ENCODE measurements at regions not wholly inside any gene's neighbourhood (a gene's known extent, or its start where the extent isn't known, plus 50 kb on each side); places are given as distances from the start of the nearest gene placed in this dataset.

DNA sequence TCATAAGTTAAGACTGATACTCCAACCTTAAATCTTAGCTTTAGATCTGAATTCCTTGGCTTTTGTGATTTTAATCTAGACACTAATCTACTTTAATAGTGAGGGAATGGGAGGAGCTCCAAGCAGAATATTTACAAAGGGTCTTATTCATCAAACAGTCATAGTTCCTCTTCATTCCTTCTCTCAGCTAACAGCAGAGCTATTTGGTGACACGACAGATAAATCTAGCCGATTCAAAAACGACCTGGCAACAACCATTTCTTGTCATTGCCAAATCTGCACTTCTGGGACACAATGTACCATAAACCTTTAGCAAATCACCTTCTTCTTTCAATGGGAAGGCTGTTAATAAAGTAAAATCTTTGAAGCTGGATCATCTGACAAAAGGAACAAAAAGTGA is 52.8 kb upstream of the FOXD3 start:
- no peak for TF ChIP-seq POLR2A (IDR thresholded peaks at IDR 0.05)
- TF ChIP-seq, protein P1, sequence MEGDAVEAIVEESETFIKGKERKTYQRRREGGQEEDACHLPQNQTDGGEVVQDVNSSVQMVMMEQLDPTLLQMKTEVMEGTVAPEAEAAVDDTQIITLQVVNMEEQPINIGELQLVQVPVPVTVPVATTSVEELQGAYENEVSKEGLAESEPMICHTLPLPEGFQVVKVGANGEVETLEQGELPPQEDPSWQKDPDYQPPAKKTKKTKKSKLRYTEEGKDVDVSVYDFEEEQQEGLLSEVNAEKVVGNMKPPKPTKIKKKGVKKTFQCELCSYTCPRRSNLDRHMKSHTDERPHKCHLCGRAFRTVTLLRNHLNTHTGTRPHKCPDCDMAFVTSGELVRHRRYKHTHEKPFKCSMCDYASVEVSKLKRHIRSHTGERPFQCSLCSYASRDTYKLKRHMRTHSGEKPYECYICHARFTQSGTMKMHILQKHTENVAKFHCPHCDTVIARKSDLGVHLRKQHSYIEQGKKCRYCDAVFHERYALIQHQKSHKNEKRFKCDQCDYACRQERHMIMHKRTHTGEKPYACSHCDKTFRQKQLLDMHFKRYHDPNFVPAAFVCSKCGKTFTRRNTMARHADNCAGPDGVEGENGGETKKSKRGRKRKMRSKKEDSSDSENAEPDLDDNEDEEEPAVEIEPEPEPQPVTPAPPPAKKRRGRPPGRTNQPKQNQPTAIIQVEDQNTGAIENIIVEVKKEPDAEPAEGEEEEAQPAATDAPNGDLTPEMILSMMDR (IDR thresholded peaks at IDR 0.05): no peak

Measured in transverse colon (tissue), 3 donors.